MCF 10A (cell line): ENCODE measurements at regions not wholly inside any gene's neighbourhood (a gene's known extent, or its start where the extent isn't known, plus 50 kb on each side); places are given as distances from the start of the nearest gene placed in this dataset.

Experiments used
- BruUV-seq: library from RNA; stranded (reverse); fragments of 400-500 nt; replicated peaks from 2 replicates; lab custom pipeline; 2021; lab: Mats Ljungman, UMichigan
- CTCF ChIA-PET: fragments of 300-600 bp; sonication (Branson Sonifier 250); formaldehyde crosslinking; extraction: SDS; loops from one replicate; lab custom pipeline; 2021; ENCODE audit warnings: antibody characterized with exemption, inconsistent platforms; lab: Yijun Ruan, JAX
- POLR2A ChIA-PET: fragments of 300-600, 350-650 bp; sonication (Branson Sonifier 250); formaldehyde crosslinking; extraction: SDS; loops from one replicate; lab custom pipeline; 2020; ENCODE audit warnings: antibody characterized with exemption, inconsistent platforms; lab: Yijun Ruan, JAX
- DNase-seq: peaks from one replicate; pipeline ENCODE4 v3.0.0-alpha.2; 2018; ENCODE audit not compliant: unreplicated experiment
- H3K27ac Mint-ChIP-seq: one replicate; pipeline ENCODE4 v1.8.0; 2022; ENCODE audit warnings: mild to moderate bottlenecking, low read depth, mixed read lengths; ENCODE audit not compliant: unreplicated experiment
- H3K27me3 Mint-ChIP-seq: one replicate; pipeline ENCODE4 v1.8.0; 2022; ENCODE audit warnings: mixed read lengths; ENCODE audit not compliant: insufficient read depth, unreplicated experiment
- H3K36me3 Mint-ChIP-seq: one replicate; pipeline ENCODE4 v1.8.0; 2022; ENCODE audit warnings: mild to moderate bottlenecking, moderate library complexity, mixed read lengths; ENCODE audit not compliant: insufficient read depth, unreplicated experiment
- H3K4me1 Mint-ChIP-seq: one replicate; pipeline ENCODE4 v1.8.0; 2022; ENCODE audit warnings: mixed read lengths; ENCODE audit not compliant: insufficient read depth, unreplicated experiment
- H3K4me3 Mint-ChIP-seq: one replicate; pipeline ENCODE4 v1.8.0; 2022; ENCODE audit warnings: mild to moderate bottlenecking, moderate library complexity, mixed read lengths; ENCODE audit not compliant: unreplicated experiment
- H3K9me3 Mint-ChIP-seq: one replicate; pipeline ENCODE4 v1.8.0; 2022; ENCODE audit warnings: mixed read lengths; ENCODE audit not compliant: unreplicated experiment
- CTCF ChIP-seq: fragments of 200-600 bp; IDR thresholded peaks from one replicate; pipeline ENCODE4 v1.8.0; 2022; ENCODE audit warnings: antibody characterized with exemption, mild to moderate bottlenecking; ENCODE audit not compliant: unreplicated experiment
- intact Hi-C: fragments of 100-400 bp; cut with micrococcal nuclease; formaldehyde crosslinking; loops from 2 replicates; pipeline ENCODE4 v1.14.1; 2022

GRCh38 chr15:25512957-25513356, 74.1 kb upstream of the UBE3A start:
- no peak overlapping the region for H3K4me3 Mint-ChIP-seq
- no TSS peak for BruUV-seq
- ChIA-PET CTCF (interaction anchor here (0.9 kb wide), 1 partner anchor 12 kb away, joined by 3 read pairs; no protein-coding TSS in a partner anchor), POLR2A (no interaction called here)
- H3K27ac Mint-ChIP-seq, result no peak overlapping the region
- H3K9me3 Mint-ChIP-seq, result peaks cover 52% of the 10 kb centered on the region
- no peak for TF ChIP-seq CTCF
- intact Hi-C loops, result no loop called here
- H3K36me3 Mint-ChIP-seq, result no peaks in the 10 kb centered on the region
- no peaks in the 10 kb centered on the region for H3K4me1 Mint-ChIP-seq
- H3K27me3 Mint-ChIP-seq, result no peaks in the 10 kb centered on the region
- no peak for DNase-seq

- ChIA-PET POLR2A (no interaction called here), CTCF (interaction anchor here (1.1 to 2.3 kb wide), 5 partner anchors 10 to 1355 kb away, joined by 3 to 14 read pairs (median 3); no protein-coding TSS in a partner anchor)
- Mint-ChIP-seq H3K27ac (no peak overlapping the region), H3K27me3 (no peaks in the 10 kb centered on the region), H3K4me1 (no peaks in the 10 kb centered on the region), H3K4me3 (no peak overlapping the region), H3K9me3 (peaks cover 36% of the 10 kb centered on the region), H3K36me3 (no peaks in the 10 kb centered on the region)
- intact Hi-C loops, result no loop called here
- no peak for TF ChIP-seq CTCF
- no peak for DNase-seq
- no TSS peak for BruUV-seq
Observed at GRCh38 chr15:25510146-25510545, 71.3 kb upstream of the UBE3A start.

GRCh38 chr15:25509703-25510102, 70.9 kb upstream of the UBE3A start:
- Mint-ChIP-seq H3K36me3 (no peaks in the 10 kb centered on the region), H3K9me3 (peaks cover 31% of the 10 kb centered on the region), H3K4me3 (no peak overlapping the region), H3K27me3 (no peaks in the 10 kb centered on the region), H3K27ac (no peak overlapping the region), H3K4me1 (no peaks in the 10 kb centered on the region)
- ChIA-PET POLR2A (no interaction called here), CTCF (interaction anchor here (0.6 to 2.3 kb wide), 9 partner anchors 9 to 1355 kb away, joined by 3 to 14 read pairs (median 3); no protein-coding TSS in a partner anchor)
- TF ChIP-seq CTCF, result no peak
- no peak for DNase-seq
- BruUV-seq, result no TSS peak
- intact Hi-C loops, result no loop called here

GRCh38 chr15:25508369-25509002, 69.7 kb upstream of the UBE3A start:
- CTCF ChIA-PET, result interaction anchor here (0.6 to 2.3 kb wide), 18 partner anchors 9 to 1997 kb away, joined by 3 to 14 read pairs (median 4); no protein-coding TSS in a partner anchor
- no peaks in the 10 kb centered on the region for H3K27me3 Mint-ChIP-seq
- H3K27ac Mint-ChIP-seq, result no peak overlapping the region
- H3K4me3 Mint-ChIP-seq, result no peak overlapping the region
- H3K4me1 Mint-ChIP-seq, result no peaks in the 10 kb centered on the region
- no TSS peak for BruUV-seq
- peaks cover 22% of the 10 kb centered on the region for H3K9me3 Mint-ChIP-seq
- H3K36me3 Mint-ChIP-seq, result no peaks in the 10 kb centered on the region
- TF ChIP-seq CTCF, result peak; percentile 41
- POLR2A ChIA-PET, result interaction anchor here (0.6 kb wide), 1 partner anchor 1105 kb away, joined by 3 read pairs; no protein-coding TSS in a partner anchor
- DNase-seq, result no peak
- intact Hi-C loops, result no loop called here
